HCT116 (cell line): ENCODE measurements at regions not wholly inside any gene's neighbourhood (a gene's known extent, or its start where the extent isn't known, plus 50 kb on each side); places are given as distances from the start of the nearest gene placed in this dataset.

Experiments used
- ATAC-seq: fragments of 200-7000 bp; cut with Tn5 transposase; 2 replicates; pipeline ENCODE4 v1.9.1; 2020; ENCODE audit warnings: mild to moderate bottlenecking, moderate library complexity
- BruUV-seq: library from RNA; stranded (reverse); fragments of 400-500 nt; replicated peaks from 2 replicates; lab custom pipeline; 2021; lab: Mats Ljungman, UMichigan
- CTCF ChIA-PET: fragments of 300-600 bp; sonication (Branson Sonifier 250); formaldehyde crosslinking; loops from one replicate; lab custom pipeline; 2021; ENCODE audit warnings: antibody characterized with exemption; lab: Charles Lee
- POLR2A ChIA-PET: fragments of 300-600, 350-600 bp; sonication (Branson Sonifier 250); formaldehyde crosslinking; loops from one replicate; lab custom pipeline; 2021; ENCODE audit warnings: antibody characterized with exemption; lab: Charles Lee
- RAD21 ChIA-PET, 2 experiments: fragments of 300-600 bp; sonication (Branson Sonifier 250); formaldehyde crosslinking; loops; one replicate each; lab custom pipeline; 2023; ENCODE audit warnings: low total read pairs in 2 of 2; ENCODE audit not compliant: uncharacterized antibody in 2 of 2, unreplicated experiment in 2 of 2, low non-redundant PET in 1 of 2; lab: Charles Lee
- DNase-seq: peaks from one replicate; pipeline ENCODE4 v3.0.0-alpha.2; 2010; ENCODE audit warnings: low read depth, low spot score
- H2AFZ ChIP-seq: fragments of 200-600 bp; shearing (Covaris generic), sonication (generic); 2 replicates; pipeline ENCODE4 v1.6.1; 2017; ENCODE audit warnings: low read depth, mixed run types, mixed read lengths, antibody characterized with exemption, low read length; ENCODE audit not compliant: poor library complexity, severe bottlenecking
- H3K27ac ChIP-seq: 2 replicates; pipeline ENCODE4 v1.5.1; 2012; ENCODE audit warnings: low read depth, low read length
- H3K27me3 ChIP-seq: fragments of 200-600 bp; sonication (generic); 2 replicates; pipeline ENCODE4 v1.6.1; 2016; ENCODE audit warnings: mixed run types, low read length, mixed read lengths; ENCODE audit not compliant: insufficient read depth
- H3K36me3 ChIP-seq, 2 experiments: fragments of 200-500 bp in 1 of 2; fragments of 200-600 bp in 1 of 2; sonication (Bioruptor generic) in 1 of 2; sonication (generic) in 1 of 2; 2 replicates each; pipeline versions ENCODE4 v1.5.1 to v1.6.1; 2014 to 2016; ENCODE audit warnings: low read length in 2 of 2, inconsistent platforms in 1 of 2, mixed read lengths in 1 of 2, mixed run types in 1 of 2; ENCODE audit not compliant: insufficient read depth in 2 of 2, control insufficient read depth in 1 of 2
- H3K4me1 ChIP-seq, 2 experiments: fragments of 200-600 bp in 1 of 2; sonication (generic) in 1 of 2; 2 replicates each; pipeline versions ENCODE4 v1.5.1 to v1.6.1; 2012 to 2017; ENCODE audit warnings: low read length in 2 of 2, inconsistent platforms in 1 of 2, mild to moderate bottlenecking in 1 of 2, mixed read lengths in 1 of 2, mixed run types in 1 of 2, moderate library complexity in 1 of 2; ENCODE audit not compliant: insufficient read depth in 2 of 2, control insufficient read depth in 1 of 2
- H3K4me2 ChIP-seq: fragments of 200-600 bp; sonication (generic); 2 replicates; pipeline ENCODE4 v1.6.1; 2017; ENCODE audit warnings: mixed run types, low read length, mixed read lengths
- H3K4me3 ChIP-seq, 2 experiments: fragments of 200-600 bp in 1 of 2; sonication (generic) in 1 of 2; replicated peaks in 1 of 2; 2 replicates each; pipeline ENCODE4 v1.5.1; 2011 to 2016; ENCODE audit warnings: low read length in 2 of 2, control low read depth in 1 of 2, low read depth in 1 of 2, mild to moderate bottlenecking in 1 of 2, mixed read lengths in 1 of 2, mixed run types in 1 of 2
- H3K79me2 ChIP-seq: fragments of 200-600 bp; sonication (generic); 2 replicates; pipeline ENCODE4 v1.6.1; 2017; ENCODE audit warnings: mild to moderate bottlenecking, mixed run types, low read length, moderate library complexity, mixed read lengths; ENCODE audit not compliant: insufficient read depth
- H3K9ac ChIP-seq: fragments of 200-600 bp; sonication (generic); 2 replicates; pipeline ENCODE4 v1.6.1; 2016; ENCODE audit warnings: low read length, mixed read lengths
- H3K9me2 ChIP-seq: fragments of 200-600 bp; sonication (generic), shearing (Covaris generic); 2 replicates; pipeline ENCODE4 v1.6.1; 2017; ENCODE audit warnings: mixed run types, mild to moderate bottlenecking, moderate library complexity; ENCODE audit not compliant: insufficient read depth
- H3K9me3 ChIP-seq, 2 experiments: fragments of 200-500 bp in 1 of 2; fragments of 200-600 bp in 1 of 2; sonication (Bioruptor generic) in 1 of 2; sonication (generic) in 1 of 2; 2 replicates each; pipeline ENCODE4 v1.6.1; 2014 to 2017; ENCODE audit warnings: low read length in 2 of 2, mixed read lengths in 2 of 2, inconsistent platforms in 1 of 2, low read depth in 1 of 2, mild to moderate bottlenecking in 1 of 2, mixed run types in 1 of 2, moderate library complexity in 1 of 2; ENCODE audit not compliant: control insufficient read depth in 1 of 2, insufficient read depth in 1 of 2
- H4K20me1 ChIP-seq: fragments of 200-600 bp; sonication (generic), shearing (Covaris generic); 2 replicates; pipeline ENCODE4 v1.6.1; 2017; ENCODE audit warnings: mixed run types, mild to moderate bottlenecking, moderate library complexity; ENCODE audit not compliant: insufficient read depth
- ATF3 ChIP-seq: IDR thresholded peaks from 2 replicates; pipeline ENCODE4 v1.6.1; 2012
- CEBPB ChIP-seq: IDR thresholded peaks from 2 replicates; pipeline ENCODE4 v1.6.1; 2012; ENCODE audit warnings: low read depth
- EZH2phosphoT487 ChIP-seq: fragments of 200-600 bp; IDR thresholded peaks from 2 replicates; pipeline ENCODE4 v1.6.1; 2018; ENCODE audit warnings: antibody characterized with exemption, borderline replicate concordance
- JUND ChIP-seq: IDR thresholded peaks from 2 replicates; pipeline ENCODE4 v1.6.1; 2012
- MAX ChIP-seq: IDR thresholded peaks from 2 replicates; pipeline ENCODE4 v1.6.1; 2012
- POLR2A ChIP-seq: IDR thresholded peaks from 2 replicates; pipeline ENCODE4 v1.7.0; 2011; ENCODE audit warnings: borderline replicate concordance; ENCODE audit not compliant: insufficient read depth, insufficient read length; ENCODE audit errors: extremely low read depth
- REST ChIP-seq: IDR thresholded peaks from 2 replicates; pipeline ENCODE4 v1.6.1; 2012; ENCODE audit warnings: low read depth
- SIN3A ChIP-seq: IDR thresholded peaks from 2 replicates; pipeline ENCODE4 v1.6.1; 2012; ENCODE audit warnings: low read depth
- SRF ChIP-seq: IDR thresholded peaks from 2 replicates; pipeline ENCODE4 v1.6.1; 2012; ENCODE audit warnings: low read depth
- TCF7L2 ChIP-seq: IDR thresholded peaks from 2 replicates; pipeline ENCODE4 v1.7.0; 2011; ENCODE audit warnings: borderline replicate concordance, inconsistent platforms; ENCODE audit not compliant: insufficient read depth, insufficient read length; ENCODE audit errors: extremely low read depth
- ZBTB33 ChIP-seq: IDR thresholded peaks from 2 replicates; pipeline ENCODE4 v1.6.1; 2011; ENCODE audit warnings: mild to moderate bottlenecking, low read length, moderate library complexity; ENCODE audit not compliant: insufficient replicate concordance; ENCODE audit errors: extremely low read depth
- ZNF274 ChIP-seq: fragments of 200-500 bp; sonication (Bioruptor generic); IDR thresholded peaks from 2 replicates; pipeline ENCODE4 v1.6.1; 2014; ENCODE audit warnings: mild to moderate bottlenecking, low read depth, low read length, inconsistent platforms
- intact Hi-C: fragments of 100-400 bp; cut with micrococcal nuclease; formaldehyde crosslinking; loops from 2 replicates; pipeline ENCODE4 v1.10.0; 2022

GRCh38 chrX:45524805-45525204 is 324.1 kb upstream of the DIPK2B start:
- Histone ChIP-seq H3K9ac (no peak overlapping the region), H3K36me3 (peaks cover 0 to 6% of the 10 kb centered on the region in 2 experiments; a peak in 1 of 4 replicates), H4K20me1 (no peaks in the 10 kb centered on the region), H3K4me3 (no peak overlapping the region), H3K27me3 (no peaks in the 10 kb centered on the region), H3K27ac (no peak overlapping the region), H3K9me3 (no peaks in the 10 kb centered on the region), H3K79me2 (no peaks in the 10 kb centered on the region), H2AFZ (no peak overlapping the region), H3K4me2 (no peak overlapping the region), H3K9me2 (no peaks in the 10 kb centered on the region), H3K4me1 (peaks cover 0 to 6% of the 10 kb centered on the region in 2 experiments; a peak in 1 of 4 replicates)
- intact Hi-C loops = no loop called here
- ChIA-PET RAD21 (no interaction called here), CTCF (no interaction called here), POLR2A (no interaction called here)
- DNase-seq (no peak), ATAC-seq (no peak)
- no peak for TF ChIP-seq REST
- no peak for TF ChIP-seq JUND
- no peak for TF ChIP-seq SRF
- no peak for TF ChIP-seq ZBTB33
- TF ChIP-seq ZNF274 = no peak
- no peak for TF ChIP-seq EZH2phosphoT487
- TF ChIP-seq SIN3A = no peak
- no peak for TF ChIP-seq CEBPB
- no peak for TF ChIP-seq TCF7L2
- TF ChIP-seq POLR2A = no peak
- no peak for TF ChIP-seq MAX
- TF ChIP-seq ATF3 = no peak
- BruUV-seq = no TSS peak
